ENCODE measurements at regions not wholly inside any gene's neighbourhood (a gene's known extent, or its start where the extent isn't known, plus 50 kb on each side); places are given as distances from the start of the nearest gene placed in this dataset.

GRCh38 chr16:7083096-7083495 is 249.5 kb upstream of the RBFOX1 start:
- TF ChIP-seq CTCF (IDR thresholded peaks at IDR 0.05; ENCODE audit: control extremely low read depth, extremely low read depth, low read depth, missing control alignments): no peak
- POLR2A ChIA-PET: no interaction called here
- no peak for DNase-seq (ENCODE audit: extremely low spot score)
- CTCF ChIA-PET: no interaction called here

GRCh38 chr16:7077636-7078035 is 255.0 kb upstream of the RBFOX1 start:
- no peak for TF ChIP-seq CTCF (IDR thresholded peaks at IDR 0.05; ENCODE audit: control extremely low read depth, extremely low read depth, low read depth, missing control alignments)
- ChIA-PET POLR2A (no interaction called here), CTCF (no interaction called here)
- DNase-seq (ENCODE audit: extremely low spot score): no peak

GRCh38 chr16:7074715-7075114 is 257.9 kb upstream of the RBFOX1 start:
- ChIA-PET CTCF (no interaction called here), POLR2A (no interaction called here)

GRCh38 chr16:7057458-7057857 is 275.2 kb upstream of the RBFOX1 start:
- CTCF ChIA-PET: interaction anchor here (0.8 to 1.2 kb wide), 2 partner anchors 11 to 12 kb away, joined by 3 read pairs; no protein-coding TSS in a partner anchor
- DNase-seq (ENCODE audit: extremely low spot score): no peak
- POLR2A ChIA-PET: no interaction called here
- TF ChIP-seq CTCF (IDR thresholded peaks at IDR 0.05; ENCODE audit: control extremely low read depth, extremely low read depth, low read depth, missing control alignments): no peak

More at GRCh38 chr16:7074715-7075114, 257.9 kb upstream of the RBFOX1 start:
- TF ChIP-seq CTCF (IDR thresholded peaks at IDR 0.05; ENCODE audit: control extremely low read depth, extremely low read depth, low read depth, missing control alignments): no peak
- DNase-seq (ENCODE audit: extremely low spot score): no peak

GRCh38 chr16:7055443-7055842 is 277.2 kb upstream of the RBFOX1 start:
- POLR2A ChIA-PET: no interaction called here
- no peak for DNase-seq (ENCODE audit: extremely low spot score)
- no peak for TF ChIP-seq CTCF (IDR thresholded peaks at IDR 0.05; ENCODE audit: control extremely low read depth, extremely low read depth, low read depth, missing control alignments)
- CTCF ChIA-PET: no interaction called here

GRCh38 chr16:7051591-7052349 is 280.9 kb upstream of the RBFOX1 start:
- POLR2A ChIA-PET: no interaction called here

More at GRCh38 chr16:7051591-7052349, 280.9 kb upstream of the RBFOX1 start:
- DNase-seq (ENCODE audit: extremely low spot score): no peak
- TF ChIP-seq CTCF (IDR thresholded peaks at IDR 0.05; ENCODE audit: control extremely low read depth, extremely low read depth, low read depth, missing control alignments): no peak
- CTCF ChIA-PET: no interaction called here
